Right renal cortex interstitium (tissue), 3 donors: ENCODE measurements at regions not wholly inside any gene's neighbourhood (a gene's known extent, or its start where the extent isn't known, plus 50 kb on each side); places are given as distances from the start of the nearest gene placed in this dataset.
"Not testable (repeated sequence)": the region's sequence is repeated elsewhere in the genome, so short reads cannot be mapped to it uniquely, and the experiment has no call there.

Source experiments
- DNase-seq, 3 donors: peaks; one replicate each; pipeline ENCODE4 v3.0.0-alpha.2; 2013; ENCODE audit warnings: low read depth in 3 of 3, low spot score in 2 of 3

DNA sequence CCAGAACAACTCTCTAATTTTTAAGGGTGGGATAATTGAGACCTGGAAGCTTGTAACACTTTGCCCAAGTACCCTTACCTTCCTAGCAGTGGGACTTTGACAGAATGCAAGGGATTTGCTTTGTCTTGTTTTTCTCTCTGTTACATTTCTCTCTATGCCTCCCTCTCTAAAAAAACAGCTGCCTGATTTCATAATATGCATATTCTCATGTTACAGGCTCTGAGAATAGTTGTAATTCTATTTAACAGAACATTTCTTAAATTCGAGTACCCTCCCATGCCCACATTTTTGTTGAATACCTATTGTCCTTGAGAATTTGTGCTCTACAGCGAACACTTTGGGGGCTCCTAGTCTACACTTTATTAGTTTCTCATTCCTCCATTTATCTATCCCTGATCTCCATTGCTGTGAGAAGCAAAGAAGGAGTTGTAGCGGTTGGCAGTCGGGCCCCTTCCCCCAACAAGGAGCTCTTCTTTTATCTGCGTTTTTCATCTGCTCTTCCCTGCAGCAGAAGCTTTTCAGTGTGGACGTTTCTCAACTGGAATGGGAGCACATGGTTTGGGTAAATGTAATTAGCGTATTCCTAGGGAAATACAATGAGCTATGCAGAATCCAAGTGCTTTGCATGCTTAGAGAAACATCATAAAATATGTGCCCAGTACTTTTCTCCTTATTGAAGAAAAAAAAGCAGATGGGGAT is 117.7 kb upstream of the CCDC90B start:
- DNase-seq, result no peak

DNA sequence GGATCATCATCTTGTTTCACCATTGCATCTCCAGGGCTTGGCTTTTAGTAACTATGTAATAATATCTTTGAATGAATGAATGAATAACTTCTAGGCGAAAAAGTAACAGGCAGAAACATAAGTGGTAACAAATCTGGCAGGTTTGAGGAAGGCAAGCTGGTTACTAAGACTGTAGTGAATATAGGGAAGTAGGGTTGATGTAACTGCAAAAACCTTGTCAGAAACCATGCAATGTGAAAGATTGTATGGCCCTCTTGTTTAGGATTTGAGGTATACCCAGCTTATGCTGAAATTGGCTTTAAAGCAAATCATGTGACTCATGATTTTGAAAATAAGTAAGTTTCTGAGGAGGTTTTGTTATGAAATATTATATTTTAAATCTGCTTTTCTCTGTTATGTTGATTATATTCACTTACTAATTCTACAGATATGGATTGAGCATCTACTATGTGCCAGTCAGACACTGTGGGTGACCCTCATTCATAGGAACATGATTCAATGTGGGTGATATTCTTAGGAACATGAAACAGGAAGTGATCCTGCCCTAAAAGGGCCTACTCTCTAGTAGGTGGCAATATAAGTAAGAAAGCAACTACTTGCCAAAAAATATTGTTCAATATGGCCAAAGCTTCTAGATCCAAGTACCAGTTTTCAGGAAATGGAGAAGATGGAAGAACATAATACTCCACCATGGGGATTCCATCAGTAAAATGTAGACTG is 115.5 kb upstream of the CCDC90B start:
- no peak for DNase-seq

DNA sequence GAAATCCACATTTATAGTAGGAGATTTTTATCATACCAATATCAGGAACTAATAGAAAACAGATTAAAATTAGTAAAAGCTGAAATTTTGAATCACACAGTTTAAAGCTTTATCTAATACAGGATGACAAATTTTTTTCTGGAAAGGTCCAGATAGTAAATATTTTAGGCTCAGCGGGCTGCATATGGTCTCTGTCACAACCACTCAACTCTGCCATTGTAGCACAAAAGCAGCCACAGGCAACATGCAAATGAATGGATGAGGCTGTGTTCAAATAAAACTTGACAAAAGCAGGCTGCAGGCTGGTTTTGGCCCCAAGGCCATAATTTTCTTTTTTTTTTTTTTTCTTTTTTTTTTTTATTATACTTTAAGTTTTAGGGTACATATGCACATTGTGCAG is 108.2 kb upstream of the CCDC90B start:
- no peak for DNase-seq

- no peak for DNase-seq
Measured at GRCh38 chr11:83392556-83392955, 106.4 kb upstream of the CCDC90B start.

- no peak for DNase-seq
Measured at GRCh38 chr11:83389975-83390374, 103.8 kb upstream of the CCDC90B start.

- DNase-seq, result not testable (repeated sequence)
Measured at GRCh38 chr11:83383838-83384237, 97.7 kb upstream of the CCDC90B start.

- DNase-seq, result no peak
Measured at GRCh38 chr11:83374311-83374710, 88.1 kb upstream of the CCDC90B start.

DNA sequence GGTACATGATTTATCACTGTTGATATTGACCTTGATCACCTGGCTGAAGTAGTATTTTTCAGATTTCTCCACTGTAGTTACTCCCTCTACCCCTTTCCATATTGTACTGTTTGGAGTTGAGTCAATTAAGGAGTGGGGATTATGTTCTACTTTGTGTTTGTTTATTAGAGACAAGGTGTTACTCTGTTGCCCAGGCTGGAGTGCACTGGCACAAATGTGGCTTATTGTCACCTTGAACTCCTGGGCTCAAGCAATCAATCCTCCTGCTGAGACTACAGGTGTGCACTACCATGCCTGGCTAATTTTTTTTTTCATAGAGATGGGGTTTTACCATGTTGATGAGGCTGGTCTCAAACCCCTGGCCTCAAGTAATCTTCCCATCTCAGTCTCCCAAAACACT is 85.3 kb upstream of the CCDC90B start:
- DNase-seq, result no peak

GRCh38 chr11:83367745-83368144 is 81.6 kb upstream of the CCDC90B start:
- DNase-seq, result no peak

GRCh38 chr11:83364500-83365045 is 78.4 kb upstream of the CCDC90B start:
- no peak for DNase-seq

GRCh38 chr11:83363312-83363711 is 77.1 kb upstream of the CCDC90B start:
- DNase-seq, result no peak

DNA sequence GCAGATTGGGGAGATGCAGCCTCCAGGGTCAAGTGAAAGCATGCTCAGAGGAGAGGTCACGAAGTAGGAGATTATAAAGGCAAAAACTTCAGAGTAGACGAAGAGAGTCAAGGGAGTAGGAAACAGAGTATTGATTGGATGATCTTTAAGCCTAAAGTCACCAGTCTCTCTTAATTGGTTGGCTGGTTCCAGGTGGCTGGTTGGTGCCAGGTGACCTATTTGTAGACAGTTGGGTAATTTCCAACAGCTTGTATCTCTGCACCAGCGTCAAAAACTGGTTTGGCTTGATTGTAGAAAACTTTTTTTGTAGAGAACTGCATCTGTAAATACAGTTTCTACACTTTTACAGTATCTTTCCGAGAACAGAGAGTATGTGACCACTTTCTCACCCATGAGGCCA is 75.7 kb upstream of the CCDC90B start:
- no peak for DNase-seq

DNA sequence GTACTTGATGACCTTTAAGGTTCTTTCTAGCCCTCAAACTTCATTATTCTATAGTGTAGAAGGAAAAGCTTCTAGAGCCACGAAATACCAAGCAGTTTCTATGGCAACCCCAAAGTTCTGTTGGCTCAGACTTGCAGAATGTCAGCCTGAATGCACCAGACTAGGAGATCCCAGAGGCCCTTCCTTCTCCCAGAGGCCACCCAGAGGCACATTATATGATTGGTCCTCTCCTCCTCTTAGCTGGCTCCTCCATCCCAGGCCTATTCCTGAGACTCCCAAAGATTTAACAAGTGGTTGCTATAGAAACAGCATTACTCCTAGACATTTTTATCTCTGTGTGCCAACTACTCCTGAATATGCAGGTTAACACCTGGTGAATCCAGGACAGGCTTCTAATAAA is 69.2 kb upstream of the CCDC90B start:
- DNase-seq, result no peak

DNA sequence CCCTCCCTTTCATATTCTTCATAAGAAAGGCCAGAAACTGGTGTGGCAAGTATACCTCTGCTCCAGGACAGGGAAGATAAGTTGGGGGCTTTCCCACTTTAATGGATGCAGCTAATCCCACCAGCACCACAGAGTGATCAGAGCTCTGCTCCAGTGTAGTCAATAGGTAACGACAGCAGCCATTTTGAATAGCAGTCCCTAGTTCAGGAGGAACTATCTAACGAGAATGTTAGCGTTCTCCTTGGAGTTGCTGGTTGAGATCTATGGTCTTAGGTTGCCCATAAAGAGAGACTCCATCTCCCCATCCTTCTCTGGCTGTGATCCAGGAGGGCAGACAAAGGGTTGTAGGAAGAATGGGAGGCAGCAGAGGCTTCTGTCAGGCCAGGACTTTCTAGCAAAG is 64.0 kb upstream of the CCDC90B start:
- no peak for DNase-seq

DNA sequence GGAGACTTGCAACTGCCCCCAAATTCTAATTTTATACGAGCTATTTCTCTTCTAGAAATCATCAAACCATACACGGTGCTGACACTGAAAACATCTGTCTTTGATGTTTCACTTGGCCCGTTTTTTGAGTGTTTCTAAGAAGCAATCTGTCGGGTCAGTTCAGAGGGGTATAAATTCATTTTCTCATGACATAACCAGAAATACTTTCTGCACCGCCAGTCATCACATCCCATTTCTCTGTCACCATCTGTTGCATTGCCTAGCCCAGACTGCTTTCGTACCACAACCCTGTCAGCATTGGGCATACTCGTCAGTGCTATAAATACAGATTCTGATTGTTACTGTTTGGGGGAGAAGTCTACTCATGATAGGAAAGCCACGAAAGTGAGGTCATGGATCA is 63.1 kb upstream of the CCDC90B start:
- peak in 2 of 3 donors; percentile 2 to 13 for DNase-seq

- not testable (repeated sequence) for DNase-seq
Measured at GRCh38 chr11:83346706-83347105, 60.5 kb upstream of the CCDC90B start.

- DNase-seq, result not testable (repeated sequence)
Measured at GRCh38 chr11:83344521-83344920, 58.4 kb upstream of the CCDC90B start.

- DNase-seq, result no peak
Measured at GRCh38 chr11:83336993-83337392, 50.8 kb upstream of the CCDC90B start.
